ENCODE measurements at regions not wholly inside any gene's neighbourhood (a gene's known extent, or its start where the extent isn't known, plus 50 kb on each side); places are given as distances from the start of the nearest gene placed in this dataset.

GRCh38 chr11:109077291-109077920, 344.6 kb upstream of the C11orf87 start:
- no peaks in the 10 kb centered on the region for H3K9me3 ChIP-seq (ENCODE audit: control insufficient read depth, insufficient read depth, low read length)
- no peak for TF ChIP-seq CTCF (IDR thresholded peaks at IDR 0.05; ENCODE audit: low read depth, low read length)
- CTCF ChIA-PET: no interaction called here
- H3K27me3 ChIP-seq (ENCODE audit: control insufficient read depth, insufficient read depth, low read length): peaks cover 9% of the 10 kb centered on the region
- H3K27ac ChIP-seq (ENCODE audit: low read depth, low read length): no peak overlapping the region
- DNase-seq (ENCODE audit: low read depth, low spot score): no peak
- H3K4me3 ChIP-seq (ENCODE audit: low read depth, low read length): no peak overlapping the region
- POLR2A ChIA-PET: interaction anchor here (0.6 kb wide), 1 partner anchor 13 kb away, joined by 5 read pairs; no protein-coding TSS in a partner anchor

GRCh38 chr11:109085708-109086373, 336.1 kb upstream of the C11orf87 start:
- TF ChIP-seq CTCF (IDR thresholded peaks at IDR 0.05; ENCODE audit: low read depth, low read length): no peak
- H3K27me3 ChIP-seq (ENCODE audit: control insufficient read depth, insufficient read depth, low read length): no peaks in the 10 kb centered on the region
- no peaks in the 10 kb centered on the region for H3K9me3 ChIP-seq (ENCODE audit: control insufficient read depth, insufficient read depth, low read length)
- no peak overlapping the region for H3K4me3 ChIP-seq (ENCODE audit: low read depth, low read length)
- POLR2A ChIA-PET: no interaction called here
- no peak overlapping the region for H3K27ac ChIP-seq (ENCODE audit: low read depth, low read length)
- CTCF ChIA-PET: interaction anchor here (1.5 kb wide), 1 partner anchor 388 kb away, joined by 3 read pairs; no protein-coding TSS in a partner anchor
- DNase-seq (ENCODE audit: low read depth, low spot score): no peak

- no peak for TF ChIP-seq CTCF (IDR thresholded peaks at IDR 0.05; ENCODE audit: low read depth, low read length)
- no peak overlapping the region for H3K4me3 ChIP-seq (ENCODE audit: low read depth, low read length)
- POLR2A ChIA-PET: no interaction called here
- H3K27me3 ChIP-seq (ENCODE audit: control insufficient read depth, insufficient read depth, low read length): no peaks in the 10 kb centered on the region
- no peak for DNase-seq (ENCODE audit: low read depth, low spot score)
- no peak overlapping the region for H3K27ac ChIP-seq (ENCODE audit: low read depth, low read length)
- no peaks in the 10 kb centered on the region for H3K9me3 ChIP-seq (ENCODE audit: control insufficient read depth, insufficient read depth, low read length)
- CTCF ChIA-PET: interaction anchor here (1.5 kb wide), 1 partner anchor 389 kb away, joined by 3 read pairs; no protein-coding TSS in a partner anchor
These were observed 335.1 kb upstream of the C11orf87 start for GRCh38 chr11:109086931-109087330.

GRCh38 chr11:109088086-109088485, 333.9 kb upstream of the C11orf87 start:
- CTCF ChIA-PET: no interaction called here
- Histone ChIP-seq H3K27me3 (ENCODE audit: control insufficient read depth, insufficient read depth, low read length) (no peaks in the 10 kb centered on the region), H3K27ac (ENCODE audit: low read depth, low read length) (no peak overlapping the region), H3K9me3 (ENCODE audit: control insufficient read depth, insufficient read depth, low read length) (no peaks in the 10 kb centered on the region), H3K4me3 (ENCODE audit: low read depth, low read length) (no peak overlapping the region)
- POLR2A ChIA-PET: no interaction called here
- TF ChIP-seq CTCF (IDR thresholded peaks at IDR 0.05; ENCODE audit: low read depth, low read length): no peak
- DNase-seq (ENCODE audit: low read depth, low spot score): no peak

- Histone ChIP-seq H3K9me3 (ENCODE audit: control insufficient read depth, insufficient read depth, low read length) (no peaks in the 10 kb centered on the region), H3K27ac (ENCODE audit: low read depth, low read length) (no peak overlapping the region), H3K4me3 (ENCODE audit: low read depth, low read length) (no peak overlapping the region), H3K27me3 (ENCODE audit: control insufficient read depth, insufficient read depth, low read length) (no peaks in the 10 kb centered on the region)
- DNase-seq (ENCODE audit: low read depth, low spot score): no peak
- TF ChIP-seq CTCF (IDR thresholded peaks at IDR 0.05; ENCODE audit: low read depth, low read length): no peak
- CTCF ChIA-PET: interaction anchor here (1.2 kb wide), 2 partner anchors 391 to 608 kb away, joined by 3 read pairs; no protein-coding TSS in a partner anchor
- POLR2A ChIA-PET: no interaction called here
These were observed 332.8 kb upstream of the C11orf87 start for GRCh38 chr11:109089144-109089543.
